Right hindlimb (tissue), 1 donor: ENCODE measurements at regions not wholly inside any gene's neighbourhood (a gene's known extent, or its start where the extent isn't known, plus 50 kb on each side); places are given as distances from the start of the nearest gene placed in this dataset.
"Not testable (repeated sequence)": the region's sequence is repeated elsewhere in the genome, so short reads cannot be mapped to it uniquely, and the experiment has no call there.

Experiments
- DNase-seq: peaks from one replicate; pipeline ENCODE4 v3.0.0-alpha.2; 2018

DNA sequence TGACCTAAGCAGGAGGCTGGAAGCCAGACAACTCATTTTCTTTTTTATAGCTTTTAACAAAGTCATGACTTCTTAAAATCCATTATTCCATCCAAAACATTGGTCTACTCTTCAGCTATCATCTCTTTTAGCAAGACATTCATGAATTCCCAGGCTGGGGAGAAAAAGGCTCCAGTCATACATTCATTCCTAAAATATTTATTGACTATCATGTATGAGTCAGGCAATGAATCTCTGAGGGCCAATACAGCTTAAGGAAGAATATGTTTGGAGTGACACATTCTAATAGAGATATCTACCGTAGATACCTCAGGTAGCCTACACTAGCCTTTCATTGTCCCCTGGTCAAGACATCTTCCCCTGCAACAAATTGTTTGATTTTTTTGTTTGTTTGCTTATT is 196.4 kb upstream of the NANOGP8 start:
- DNase-seq: no peak

DNA sequence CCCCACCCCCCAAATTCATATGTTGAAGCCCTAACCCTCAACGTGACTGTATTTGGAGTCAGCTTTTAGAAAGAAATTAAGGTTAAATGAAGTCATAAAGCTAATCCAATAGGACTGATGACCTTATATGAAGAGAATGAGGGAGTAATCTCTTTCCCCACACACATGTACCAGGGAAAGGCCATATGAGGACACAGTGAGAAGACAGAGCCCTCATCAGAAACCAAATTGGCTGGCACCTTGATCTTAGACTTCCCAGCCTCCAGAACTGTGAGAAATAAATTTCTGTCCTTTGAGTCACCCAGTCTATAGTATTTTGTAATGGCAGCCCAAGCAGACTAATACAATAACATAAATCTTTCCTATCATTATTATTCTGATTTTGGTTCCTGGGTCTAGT is 194.7 kb upstream of the NANOGP8 start:
- DNase-seq: no peak

DNA sequence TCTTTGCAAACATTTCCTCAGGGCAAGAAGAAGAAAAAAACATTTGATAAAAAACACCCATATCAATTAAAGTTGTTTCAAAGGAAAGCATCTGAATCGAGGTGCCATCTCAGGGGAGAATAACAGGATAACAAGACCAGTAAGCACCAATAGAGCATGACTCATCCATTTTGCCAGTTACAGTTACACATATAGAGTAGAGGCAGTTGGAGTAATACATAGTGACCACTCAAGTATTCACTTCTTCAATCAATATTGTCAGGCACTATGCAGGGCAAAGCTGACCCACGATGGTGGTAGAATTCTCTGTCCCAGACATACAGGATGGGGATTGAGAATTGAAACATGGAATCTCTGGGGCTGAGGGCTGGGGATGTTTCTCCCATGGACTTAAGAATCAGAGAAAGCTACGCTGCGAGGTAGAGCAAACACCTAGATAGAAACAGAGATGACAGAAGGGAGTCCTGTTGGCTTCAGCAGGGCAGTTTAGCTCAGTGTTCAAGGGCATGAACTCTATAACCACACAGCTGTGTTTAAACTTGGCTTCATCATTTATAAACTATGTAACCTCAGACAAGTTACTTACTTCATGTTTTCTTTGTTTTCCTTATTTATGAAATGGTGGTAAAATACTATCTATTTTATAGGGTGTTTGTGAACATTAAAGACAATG is 186.4 kb upstream of the NANOGP8 start:
- no peak for DNase-seq

GRCh38 chr15:35260941-35261340 is 175.8 kb upstream of the NANOGP8 start:
- no peak for DNase-seq

GRCh38 chr15:35260274-35260673 is 175.2 kb upstream of the NANOGP8 start:
- DNase-seq: not testable (repeated sequence)

DNA sequence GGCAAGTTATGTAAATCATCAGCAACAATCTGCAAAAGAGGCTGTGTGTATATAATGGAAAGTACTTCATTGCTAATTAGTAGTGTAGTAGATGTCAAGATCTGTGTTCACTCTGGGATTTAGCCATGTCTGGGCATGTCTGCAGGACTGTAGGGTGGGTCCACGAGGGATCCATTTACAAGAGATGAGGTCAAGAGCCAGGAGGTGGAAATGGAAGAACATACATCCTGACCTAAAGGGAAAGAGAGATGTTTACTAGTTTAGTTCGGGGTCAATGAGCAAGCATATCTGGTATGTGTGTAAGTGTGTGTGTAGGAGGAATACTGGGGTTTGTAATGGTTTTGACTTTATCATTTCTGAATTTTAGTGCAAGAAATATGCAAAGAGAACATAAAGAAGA is 171.5 kb upstream of the NANOGP8 start:
- no peak for DNase-seq

- DNase-seq: no peak
Measured at GRCh38 chr15:35256141-35256540, 171.0 kb upstream of the NANOGP8 start.

GRCh38 chr15:35254908-35255307 is 169.8 kb upstream of the NANOGP8 start:
- not testable (repeated sequence) for DNase-seq

DNA sequence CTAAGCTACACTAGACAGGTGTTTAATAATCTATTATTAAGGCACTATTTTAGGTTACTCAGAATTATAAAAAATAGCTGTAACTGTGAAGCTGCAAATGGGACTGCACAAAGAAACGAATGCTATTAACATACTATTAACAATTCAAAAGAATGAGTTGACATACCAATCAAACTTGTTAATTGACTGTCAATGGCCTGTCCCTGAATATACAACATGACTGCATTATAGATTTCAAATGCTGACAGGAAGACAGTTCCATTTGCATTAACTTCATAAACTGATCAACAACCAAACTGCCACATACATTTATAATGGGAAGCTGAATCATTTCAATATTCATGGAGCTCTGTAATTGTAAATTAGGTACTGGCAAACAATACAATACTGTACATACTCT is 169.0 kb upstream of the NANOGP8 start:
- DNase-seq: no peak

DNA sequence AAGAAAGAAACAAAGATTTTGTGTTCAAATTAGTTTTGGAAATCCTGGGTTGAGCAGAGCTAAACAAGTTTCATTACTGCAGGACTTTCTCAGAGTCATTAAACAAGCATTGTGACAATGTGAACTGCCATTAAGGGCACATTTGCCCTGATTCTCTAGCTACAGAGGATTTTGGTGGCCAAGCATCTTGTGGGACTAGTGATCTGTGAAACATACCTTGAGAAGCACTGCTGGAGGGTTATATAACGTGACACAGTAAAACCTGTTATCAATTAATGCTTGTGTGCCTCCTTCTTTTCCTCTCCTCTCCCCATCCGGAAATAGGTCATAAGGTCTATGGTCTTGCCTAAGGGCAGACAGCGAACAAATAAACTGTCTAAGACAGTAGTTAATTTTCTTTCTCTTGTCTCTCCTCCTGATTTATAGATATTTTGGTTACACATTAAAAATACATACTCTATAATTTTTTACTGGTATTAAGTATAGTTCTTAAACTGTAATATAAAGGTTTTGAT is 167.3 kb upstream of the NANOGP8 start:
- no peak for DNase-seq

DNA sequence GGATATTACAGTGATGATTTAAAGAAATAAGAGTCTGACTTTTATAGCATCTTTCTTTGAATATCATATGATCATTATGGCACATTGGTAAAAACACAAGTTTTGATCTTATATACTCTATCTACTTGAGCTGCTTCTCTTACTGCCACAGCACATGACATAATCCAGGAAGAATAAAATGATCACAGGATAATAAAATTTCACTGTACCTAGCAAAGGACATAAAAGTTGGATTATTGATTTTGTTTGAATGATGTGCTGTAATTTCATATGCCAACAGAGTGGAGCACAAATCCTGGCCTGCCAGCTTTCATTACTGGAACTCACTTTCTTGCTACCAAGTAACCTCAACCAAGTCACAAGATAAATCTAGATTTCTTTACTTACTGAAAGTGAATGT is 162.1 kb upstream of the NANOGP8 start:
- no peak for DNase-seq

DNA sequence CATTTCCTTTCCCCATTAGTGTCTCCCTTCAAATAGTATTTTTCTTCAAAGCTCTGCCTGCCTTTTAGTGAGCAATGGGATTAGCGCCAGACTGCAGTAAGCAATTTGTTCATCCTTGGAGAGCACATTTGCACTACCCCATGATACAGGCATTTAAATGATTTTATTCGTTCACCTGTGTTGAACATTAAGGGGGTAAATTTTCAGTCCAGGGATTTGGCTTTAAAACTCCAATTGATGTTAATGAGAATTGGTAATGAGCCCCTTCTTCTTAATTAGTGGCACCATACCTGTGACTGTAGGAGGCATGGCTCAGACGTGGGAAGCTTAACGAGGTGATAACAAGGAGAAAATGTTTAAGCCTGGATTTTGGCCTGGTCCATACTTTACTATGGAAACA is 161.4 kb upstream of the NANOGP8 start:
- DNase-seq: no peak

DNA sequence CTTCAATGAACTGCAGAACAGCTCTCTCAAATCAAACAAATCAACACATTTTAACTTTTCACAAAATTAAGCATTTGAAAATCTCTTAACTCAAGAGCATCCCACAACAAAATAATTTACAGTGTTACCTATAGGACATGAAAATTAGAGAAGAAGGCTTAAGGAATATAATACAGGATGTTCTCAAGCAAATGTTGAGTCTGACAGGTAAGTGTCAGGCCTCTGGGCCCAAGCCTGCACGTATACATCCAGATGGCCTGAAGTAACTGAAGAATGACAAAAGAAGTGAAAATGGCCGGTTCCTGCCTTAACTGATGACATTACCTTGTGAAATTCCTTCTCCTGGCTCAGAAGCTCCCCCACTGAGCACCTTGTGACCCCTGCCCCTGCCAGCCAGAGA is 160.6 kb upstream of the NANOGP8 start:
- DNase-seq: not testable (repeated sequence)

DNA sequence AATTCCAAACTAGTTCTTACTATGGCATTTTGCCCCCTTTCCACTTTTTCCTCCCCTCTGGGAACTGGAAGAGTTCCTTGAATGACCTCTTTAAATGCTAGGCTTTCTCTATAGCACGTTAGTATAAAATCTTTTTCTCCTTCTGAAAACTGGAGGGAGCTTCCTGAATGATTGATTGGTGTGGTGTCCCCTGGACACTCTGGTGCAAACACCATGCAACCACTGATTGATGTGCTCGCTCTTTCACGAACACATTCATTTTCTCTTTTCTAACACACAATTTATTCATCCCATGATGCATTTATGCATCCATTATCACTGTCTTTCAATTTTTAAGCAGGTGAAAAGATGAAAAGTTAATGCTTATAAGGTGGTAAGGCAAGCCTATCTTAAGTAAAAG is 159.1 kb upstream of the NANOGP8 start:
- no peak for DNase-seq

- no peak for DNase-seq
Measured at GRCh38 chr15:35243758-35244157, 158.7 kb upstream of the NANOGP8 start.

GRCh38 chr15:35239693-35240092 is 154.6 kb upstream of the NANOGP8 start:
- DNase-seq: not testable (repeated sequence)

DNA sequence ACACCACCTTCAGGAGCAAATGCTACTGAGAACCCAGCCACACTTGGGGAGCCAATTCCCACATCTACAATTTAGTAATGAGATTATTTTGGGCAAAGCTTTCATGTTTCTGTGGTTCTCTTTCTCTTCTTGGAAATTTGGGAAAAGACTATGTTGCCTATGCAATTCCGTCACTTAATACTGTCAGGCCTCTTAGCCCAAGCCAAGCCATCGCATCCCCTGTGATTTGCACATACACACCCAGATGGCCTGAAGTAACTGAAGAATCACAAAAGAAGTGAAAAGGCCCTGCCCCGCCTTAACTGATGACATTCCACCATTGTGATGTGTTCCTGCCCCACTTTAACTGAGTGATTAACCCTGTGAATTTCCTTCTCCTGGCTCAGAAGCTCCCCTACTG is 153.4 kb upstream of the NANOGP8 start:
- not testable (repeated sequence) for DNase-seq

- DNase-seq: no peak
Measured at GRCh38 chr15:35229085-35229484, 144.0 kb upstream of the NANOGP8 start.

DNA sequence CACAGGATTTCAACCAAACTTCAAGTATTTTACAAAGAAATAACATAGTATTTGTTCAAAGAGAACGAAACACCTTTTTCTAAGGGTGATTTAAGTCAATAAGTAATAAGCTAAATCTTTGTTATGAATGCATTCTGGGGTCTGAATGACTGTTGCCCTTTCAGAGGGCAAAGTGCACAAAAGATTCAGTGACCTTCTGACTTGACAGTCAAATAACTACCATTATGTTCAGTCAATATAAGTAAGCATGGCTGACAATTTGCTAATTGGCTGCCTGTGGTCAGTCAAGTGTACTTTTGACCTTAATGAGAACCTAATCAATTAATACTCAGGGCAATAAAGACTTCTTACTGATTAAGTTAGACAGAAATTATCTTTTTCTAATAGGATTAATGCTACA is 133.1 kb upstream of the NANOGP8 start:
- no peak for DNase-seq

- no peak for DNase-seq
Measured at GRCh38 chr15:35215093-35215492, 130.0 kb upstream of the NANOGP8 start.

DNA sequence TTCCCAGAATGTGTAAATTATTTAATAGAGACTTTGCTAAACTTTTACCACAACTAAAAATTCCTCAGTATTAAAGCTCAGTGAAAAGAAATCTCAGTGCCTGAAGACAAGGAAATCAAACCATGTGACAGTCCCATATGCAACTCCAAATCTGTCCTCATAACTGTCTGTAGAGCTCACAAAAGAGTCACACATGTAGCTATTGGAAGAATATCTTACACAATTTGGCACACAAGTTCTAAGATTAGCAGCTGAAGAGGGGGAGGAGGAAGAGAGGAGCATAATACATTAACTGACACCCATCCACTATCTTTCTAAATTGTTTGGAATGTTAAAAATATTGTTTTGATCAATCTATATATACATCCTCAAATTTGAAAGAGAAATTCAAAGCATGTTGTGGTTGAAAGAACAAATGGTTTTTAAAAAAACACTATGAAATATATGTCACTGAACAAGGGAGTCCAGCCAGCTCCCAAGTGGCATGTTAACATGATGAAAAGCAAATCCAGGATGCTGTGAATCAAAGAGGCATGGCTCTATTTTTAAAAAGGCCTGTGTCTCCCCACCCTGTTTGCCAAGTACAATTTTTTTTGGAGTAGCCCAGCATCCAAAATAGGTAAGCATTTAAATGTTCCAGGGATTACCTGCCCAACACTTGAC is 126.3 kb upstream of the NANOGP8 start:
- DNase-seq: no peak

GRCh38 chr15:35210370-35210769 is 125.3 kb upstream of the NANOGP8 start:
- no peak for DNase-seq

DNA sequence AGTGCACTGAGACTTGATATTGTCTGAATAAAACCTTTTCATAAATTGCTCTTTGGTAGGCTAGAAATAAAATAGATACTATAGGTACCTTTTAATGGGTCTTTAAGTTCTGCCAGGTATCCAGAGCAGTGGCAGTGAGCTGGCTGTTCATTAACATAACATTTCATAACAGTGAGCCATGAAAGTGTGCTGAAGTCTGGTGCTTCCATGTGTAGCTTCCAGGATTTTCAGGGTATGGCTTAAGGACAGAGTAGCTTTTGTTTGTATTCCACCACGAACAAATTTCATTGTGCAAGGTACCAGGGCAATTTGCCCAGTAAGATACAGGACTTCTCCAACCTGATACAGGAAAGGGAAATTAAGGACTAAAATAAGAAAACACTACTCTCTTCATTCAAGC is 124.7 kb upstream of the NANOGP8 start:
- DNase-seq: no peak

DNA sequence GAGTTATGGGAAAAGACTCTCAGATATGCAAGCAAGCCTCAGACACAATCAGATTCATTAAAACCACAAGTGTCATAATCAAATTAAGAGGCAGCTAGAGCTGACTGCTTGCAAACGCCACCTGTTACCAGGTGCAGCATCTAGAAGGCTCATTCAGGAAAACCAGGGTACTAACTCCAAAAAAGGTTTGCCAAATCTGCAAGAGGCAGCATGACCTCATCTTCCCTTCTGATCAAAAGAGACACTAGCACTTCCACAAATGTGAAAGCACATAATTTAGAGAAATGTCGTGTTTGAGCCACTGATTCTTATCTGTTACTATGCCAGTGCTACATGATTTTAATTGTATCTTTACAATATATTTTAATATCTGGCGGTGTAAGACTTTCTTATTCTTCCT is 123.3 kb upstream of the NANOGP8 start:
- DNase-seq: no peak
